ENCODE measurements at regions not wholly inside any gene's neighbourhood (a gene's known extent, or its start where the extent isn't known, plus 50 kb on each side); places are given as distances from the start of the nearest gene placed in this dataset.

DNA sequence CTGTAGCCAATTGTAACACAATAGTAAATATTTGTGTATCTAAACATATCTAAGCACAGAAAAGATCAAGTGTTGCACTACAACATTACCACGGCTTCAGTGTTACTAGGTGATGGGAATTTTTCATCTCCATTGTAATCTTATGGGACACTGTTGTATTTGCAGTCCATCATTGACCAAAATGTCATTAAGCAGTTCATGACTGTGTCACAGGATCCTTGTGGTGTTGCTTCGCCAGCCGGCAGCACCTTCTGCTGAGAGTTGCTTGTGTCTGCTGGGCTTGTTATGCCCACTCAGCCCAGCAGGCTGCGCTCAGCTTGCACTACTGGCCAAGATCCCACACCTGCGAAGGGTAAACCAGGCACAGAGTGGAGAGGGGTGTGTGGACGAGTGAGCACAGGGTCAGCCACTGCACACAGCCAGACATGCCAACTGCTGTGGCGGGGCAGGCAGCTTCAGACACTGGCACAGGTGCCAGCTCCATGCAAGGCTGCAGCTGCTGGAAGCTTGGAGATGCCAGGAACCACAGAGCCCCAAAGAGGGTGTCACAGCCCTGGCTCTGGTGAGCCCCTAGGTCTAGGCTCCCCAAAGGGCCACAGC, 273.7 kb downstream of the CETN3 start:
- DNase-seq (ENCODE audit: low read depth in 3 of 3, low spot score in 2 of 3), result no peak

DNA sequence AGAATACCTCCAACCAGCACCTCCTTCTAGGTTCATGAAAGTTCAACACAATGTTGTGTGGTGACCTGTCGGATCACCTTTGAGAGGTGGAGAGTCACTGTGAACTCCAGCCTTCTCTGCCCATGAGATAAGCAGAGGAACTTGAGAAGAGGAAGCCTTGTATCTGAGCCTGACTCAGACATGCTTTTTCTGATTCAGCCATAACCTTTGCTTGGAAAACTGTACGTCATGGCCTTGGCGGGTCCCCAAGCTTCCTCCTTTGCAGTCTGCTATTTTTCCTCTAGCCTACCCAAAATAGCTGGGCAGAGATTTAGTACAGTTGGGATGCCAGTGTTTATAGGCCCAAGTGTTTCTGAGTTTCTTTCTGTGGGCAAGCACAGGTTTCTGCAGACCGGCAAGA, 274.7 kb downstream of the CETN3 start:
- DNase-seq (ENCODE audit: low read depth in 3 of 3, low spot score in 2 of 3), result no peak

DNA sequence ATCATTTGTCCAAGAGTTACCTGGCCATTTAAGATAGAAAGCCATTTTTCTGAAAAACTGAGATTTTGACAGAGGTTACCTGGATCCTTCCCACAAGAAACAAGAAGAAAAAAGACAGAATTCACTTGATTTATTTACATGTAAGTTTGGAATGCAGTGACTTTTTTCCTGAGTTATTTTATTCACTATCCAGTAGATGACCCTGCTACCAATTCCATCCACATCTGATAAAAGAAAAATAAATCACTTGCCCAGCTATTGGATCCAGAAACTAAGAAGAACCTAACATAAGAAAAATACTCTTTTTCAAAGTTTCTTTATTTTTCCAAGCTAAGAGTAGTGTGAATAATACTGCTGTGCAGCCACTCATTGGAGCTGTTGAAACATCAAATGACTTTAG, 275.2 kb downstream of the CETN3 start:
- DNase-seq (ENCODE audit: low read depth in 3 of 3, low spot score in 2 of 3), result no peak

DNA sequence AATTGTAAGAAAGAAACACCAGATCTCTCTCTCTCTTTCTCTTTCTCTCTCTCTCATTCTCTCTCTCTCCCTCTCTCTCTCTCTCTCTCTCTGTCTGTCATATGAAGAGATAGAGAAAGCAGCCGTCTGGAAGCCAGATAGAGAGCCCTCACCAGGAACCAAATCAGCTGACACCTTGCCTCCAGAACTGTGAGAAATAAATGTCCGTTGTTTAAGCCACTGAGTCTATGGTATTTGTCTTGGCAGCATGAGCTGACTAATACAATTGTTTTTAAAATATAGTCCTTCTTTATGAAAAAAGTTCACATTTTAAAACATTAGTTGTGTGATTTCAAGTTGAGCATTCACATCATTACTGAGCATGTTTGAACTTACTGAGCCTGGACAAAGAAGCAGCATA, 275.6 kb downstream of the CETN3 start:
- no peak for DNase-seq (ENCODE audit: low read depth in 3 of 3, low spot score in 2 of 3)

DNA sequence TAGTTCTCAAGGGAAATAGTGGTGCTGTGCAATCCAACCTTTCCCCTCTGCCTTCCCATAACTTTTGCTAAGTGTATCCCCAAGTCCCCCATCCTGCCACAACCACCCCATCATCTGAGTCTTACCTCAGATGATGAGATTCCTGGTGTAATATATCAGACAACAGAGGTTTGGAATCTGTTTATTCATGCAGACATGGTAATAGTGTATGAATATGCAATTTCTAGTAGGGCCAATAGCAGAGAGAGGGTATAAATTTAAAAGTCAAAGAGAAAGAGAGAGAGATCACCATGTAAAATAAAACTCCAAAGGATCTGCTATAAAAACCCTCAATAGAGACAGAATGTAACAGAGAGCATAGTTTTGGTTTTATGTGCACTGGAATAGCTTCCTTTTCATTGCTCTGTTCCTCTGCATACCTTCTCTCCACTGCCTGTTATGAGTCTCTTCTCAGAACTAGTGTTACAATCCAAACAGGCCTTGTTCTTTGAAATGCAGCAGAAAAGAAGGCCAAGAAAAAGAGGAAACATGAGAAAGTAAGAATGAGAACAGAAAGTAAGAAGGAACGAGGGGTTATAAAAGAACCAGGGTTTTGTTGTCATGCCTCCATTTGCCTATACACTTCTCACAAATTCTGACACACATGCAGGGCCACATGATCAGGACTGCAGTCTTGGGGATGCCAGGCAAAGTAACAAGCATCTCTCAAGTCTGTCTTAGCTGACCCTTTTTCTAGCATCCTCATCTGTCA, 278.0 kb downstream of the CETN3 start:
- DNase-seq (ENCODE audit: low read depth in 3 of 3, low spot score in 2 of 3), result peak in 1 of 3 donors; percentile 12

DNA sequence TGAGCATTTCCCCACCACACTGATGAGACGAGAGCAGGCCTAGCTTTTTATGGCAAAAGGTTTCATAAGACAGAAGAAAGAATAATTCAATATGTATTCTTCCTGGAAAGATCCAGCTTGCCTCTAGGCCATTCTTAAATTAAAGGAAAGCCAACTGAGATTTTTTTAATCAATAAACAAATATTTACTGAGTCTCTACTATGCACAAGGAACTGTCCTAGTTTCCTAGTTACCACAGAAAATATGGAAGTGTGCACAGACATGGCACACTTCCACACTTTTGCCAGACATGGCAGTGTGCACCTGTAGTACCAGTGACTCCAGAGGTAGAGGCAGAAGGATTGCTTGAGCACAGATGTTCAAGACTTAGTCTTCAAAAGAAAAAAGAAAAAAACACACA, 281.0 kb downstream of the CETN3 start:
- DNase-seq (ENCODE audit: low read depth in 3 of 3, low spot score in 2 of 3), result no peak

DNA sequence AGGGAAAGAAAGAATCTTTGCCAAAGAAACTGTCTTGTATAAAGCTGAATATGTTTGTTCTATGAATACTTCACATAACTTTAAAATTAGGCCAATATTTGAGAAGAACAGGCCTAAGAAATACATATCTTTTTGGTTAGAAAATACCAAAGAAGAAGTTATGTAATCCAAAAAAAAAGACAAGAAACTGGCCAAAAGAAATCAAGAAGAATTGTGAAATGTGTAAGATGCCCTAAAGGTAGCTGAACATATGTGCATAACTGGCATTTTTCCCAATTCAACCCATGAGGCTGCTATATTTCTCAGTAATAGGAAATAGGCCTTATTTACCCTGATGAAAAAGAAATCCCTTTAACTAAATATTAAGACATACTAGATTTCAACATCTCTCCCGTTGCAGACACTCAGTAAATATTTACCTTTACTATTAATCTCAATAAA, 290.0 kb downstream of the CETN3 start:
- DNase-seq (ENCODE audit: low read depth in 3 of 3, low spot score in 2 of 3), result no peak

DNA sequence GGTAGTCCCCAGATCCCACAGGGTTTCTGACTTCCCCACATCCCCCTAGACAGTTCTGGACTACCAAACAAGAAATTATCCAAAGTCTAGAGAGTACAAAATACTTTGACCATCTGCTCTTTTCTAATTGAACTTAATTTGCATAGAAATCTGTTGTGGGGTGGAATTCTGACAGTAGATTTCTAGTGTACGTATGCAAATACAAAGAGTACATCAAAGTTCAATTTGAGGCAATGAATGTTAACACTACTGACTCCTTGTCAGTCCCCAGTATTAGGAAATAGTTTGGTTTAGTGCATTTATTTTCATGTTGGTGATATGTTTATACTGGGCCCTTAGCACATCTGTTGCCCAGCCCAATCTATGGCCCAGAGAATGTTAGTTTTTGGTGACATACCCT, 292.6 kb downstream of the CETN3 start:
- DNase-seq (ENCODE audit: low read depth in 3 of 3, low spot score in 2 of 3), result no peak

DNA sequence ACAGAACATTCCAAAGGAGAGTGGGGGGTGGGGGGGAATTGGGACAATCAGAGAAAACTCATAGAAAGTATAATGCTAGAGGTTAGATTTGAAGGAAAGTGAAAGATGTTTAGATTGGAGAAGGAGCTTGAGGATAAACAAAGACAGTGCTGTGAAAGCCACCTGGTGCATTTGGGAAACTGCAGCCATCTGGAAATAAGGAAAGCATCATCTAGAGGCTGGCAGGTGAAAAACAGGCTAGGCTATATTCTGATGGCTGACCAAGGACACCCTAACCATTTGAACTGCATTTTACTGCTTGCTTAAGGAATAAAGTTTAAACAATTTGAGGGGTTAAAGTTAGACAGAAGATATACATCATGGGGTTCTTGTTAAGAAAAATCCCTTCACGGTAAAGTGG, 296.4 kb downstream of the CETN3 start:
- no peak for DNase-seq (ENCODE audit: low read depth in 3 of 3, low spot score in 2 of 3)

DNA sequence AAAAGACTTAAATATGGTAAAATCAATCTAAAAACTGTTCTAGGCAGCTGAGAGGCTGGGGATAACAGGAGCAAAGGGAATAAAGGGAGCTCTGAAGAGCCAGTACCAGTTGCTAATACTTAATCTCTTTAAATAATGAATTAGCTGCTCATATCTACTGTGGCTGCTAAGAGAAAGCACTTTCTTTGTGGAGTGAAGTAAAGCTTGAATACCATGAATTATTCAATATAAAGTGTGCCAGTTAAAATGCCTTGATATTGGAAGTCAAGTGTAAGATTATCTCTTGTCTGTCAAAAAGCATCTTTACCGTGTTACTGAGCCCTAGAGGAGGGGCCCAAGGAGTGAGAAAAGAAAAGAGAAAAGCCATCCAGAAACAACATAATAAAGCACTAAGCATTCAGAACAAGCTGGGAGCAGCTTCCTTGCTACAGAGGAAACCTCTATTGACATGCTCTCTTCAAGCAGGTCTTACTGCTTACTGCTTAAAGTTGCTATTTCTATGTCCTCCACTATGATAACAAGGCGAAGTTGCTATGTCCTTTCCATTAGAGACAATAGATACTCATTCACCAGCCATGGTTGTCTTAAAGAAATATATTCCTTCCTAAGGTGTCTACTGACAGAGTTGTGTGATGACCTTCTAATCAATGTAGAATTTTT, 297.4 kb downstream of the CETN3 start:
- no peak for DNase-seq (ENCODE audit: low read depth in 3 of 3, low spot score in 2 of 3)

DNA sequence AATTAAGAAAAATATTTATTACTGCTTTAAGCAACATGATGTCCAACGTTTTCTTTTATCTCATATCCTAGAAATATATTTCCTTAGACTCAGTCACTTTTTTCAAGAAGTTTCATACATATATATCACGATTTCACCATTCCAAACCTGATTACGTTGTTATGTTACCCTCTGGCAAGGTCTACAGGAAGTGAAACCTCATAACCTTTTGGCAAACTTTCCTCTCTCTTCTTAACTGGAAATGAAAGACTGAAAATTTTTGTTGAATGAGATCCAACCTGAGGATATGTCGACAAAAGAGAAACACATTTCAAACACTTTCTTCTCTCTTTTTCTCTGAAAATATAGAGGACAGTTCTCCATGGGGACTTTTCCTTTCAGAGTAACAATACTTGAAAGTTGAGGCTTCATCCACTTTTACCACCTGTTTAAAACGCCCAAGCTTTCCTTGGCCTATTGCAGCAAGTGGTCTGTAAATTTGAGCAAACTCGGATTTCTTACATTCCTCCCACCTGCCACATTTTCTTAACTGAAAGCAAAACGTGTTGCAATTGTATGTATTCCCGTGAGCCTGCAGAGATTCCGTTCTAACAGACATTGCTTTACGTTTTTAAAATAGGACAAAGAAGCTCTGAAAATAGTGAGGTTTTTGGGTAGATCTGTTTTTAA, 298.1 kb downstream of the CETN3 start:
- no peak for DNase-seq (ENCODE audit: low read depth in 3 of 3, low spot score in 2 of 3)

DNA sequence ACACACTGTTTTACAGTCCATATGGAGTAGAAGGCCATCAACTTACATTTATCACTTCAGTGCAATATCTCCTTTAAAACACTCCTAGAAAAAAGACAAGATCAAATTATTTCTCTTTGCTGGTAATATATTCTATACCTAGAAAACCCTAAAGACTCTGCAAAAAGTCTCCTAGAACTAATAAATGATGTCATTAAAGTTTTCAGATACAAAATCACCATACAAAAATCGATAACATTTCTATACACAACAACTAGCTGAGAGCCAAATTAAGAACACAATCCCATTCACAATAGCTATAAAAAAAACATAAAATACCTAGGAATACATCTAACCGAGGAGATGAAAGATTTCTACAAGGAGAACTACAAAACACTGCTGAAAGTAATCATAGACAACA, 300.3 kb downstream of the CETN3 start:
- no peak for DNase-seq (ENCODE audit: low read depth in 3 of 3, low spot score in 2 of 3)

DNA sequence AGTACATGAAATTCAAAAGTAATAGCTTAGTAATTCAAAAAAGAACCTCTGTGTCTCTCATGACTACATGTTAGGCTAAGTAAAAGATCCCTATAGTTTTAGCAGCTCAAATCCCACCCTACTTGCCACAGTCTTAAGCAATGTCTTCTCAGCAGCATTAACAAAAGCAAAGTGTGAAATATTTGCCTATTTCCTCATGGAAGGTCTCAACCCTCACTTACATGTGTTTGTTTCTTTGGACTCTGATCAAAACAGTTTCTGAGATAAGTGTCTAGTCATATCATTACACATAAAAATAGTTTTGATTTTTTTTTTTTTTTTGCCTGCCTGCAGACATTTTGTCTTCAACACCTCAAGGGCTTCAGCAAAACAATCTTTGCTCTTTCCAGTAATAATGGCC, 310.5 kb downstream of the CETN3 start:
- DNase-seq (ENCODE audit: low read depth in 3 of 3, low spot score in 2 of 3), result no peak

DNA sequence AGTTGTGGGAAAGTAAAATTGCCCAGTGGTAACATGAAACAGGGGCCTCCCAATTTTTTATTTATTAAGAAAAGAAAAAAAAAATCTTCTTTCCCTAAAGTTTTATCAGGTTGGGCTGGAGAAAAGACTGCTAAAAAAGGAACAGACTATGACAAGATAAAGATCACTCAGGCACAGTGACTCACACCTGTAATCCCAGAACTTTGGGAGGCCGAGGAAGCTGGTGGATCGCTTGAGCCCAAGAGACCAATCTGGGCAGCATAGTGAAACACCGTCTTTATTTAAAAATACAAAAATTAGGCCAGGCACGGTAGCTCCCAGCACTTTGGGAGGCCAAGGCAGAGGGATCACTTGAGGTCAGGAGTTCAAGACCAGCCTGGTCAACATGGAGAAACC, 312.5 kb downstream of the CETN3 start:
- no peak for DNase-seq (ENCODE audit: low read depth in 3 of 3, low spot score in 2 of 3)

DNA sequence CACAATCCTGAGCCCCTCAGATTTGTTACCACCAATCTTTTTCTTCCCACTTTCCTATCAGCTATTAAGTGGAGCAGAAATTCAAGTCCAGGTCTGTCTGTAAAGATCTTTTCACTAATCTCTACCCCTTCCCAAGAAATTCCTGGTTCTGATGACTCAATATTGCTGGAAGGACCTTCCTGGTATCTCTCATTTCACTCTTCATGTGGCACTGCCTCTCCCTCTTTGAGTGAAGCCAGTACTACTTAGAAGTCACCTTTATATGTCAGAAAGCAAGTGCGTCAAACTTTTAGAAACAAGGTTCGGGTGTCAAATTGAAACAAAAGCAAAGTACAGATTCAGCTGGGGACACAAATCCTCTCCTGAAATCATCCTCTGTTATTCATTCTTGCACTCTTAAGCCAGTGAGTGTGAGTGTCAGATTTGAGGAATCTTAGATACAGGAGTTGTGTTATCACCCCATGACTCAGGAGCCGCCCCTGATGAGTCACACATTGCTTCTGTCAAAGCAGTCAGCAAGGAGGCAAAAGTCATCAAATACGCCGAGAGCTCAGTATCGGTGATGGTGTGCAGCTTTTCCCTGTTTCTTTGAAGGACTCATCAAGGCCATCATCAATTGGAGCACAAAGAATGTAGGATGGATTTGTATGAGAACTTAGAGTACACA, 313.0 kb downstream of the CETN3 start:
- no peak for DNase-seq (ENCODE audit: low read depth in 3 of 3, low spot score in 2 of 3)

DNA sequence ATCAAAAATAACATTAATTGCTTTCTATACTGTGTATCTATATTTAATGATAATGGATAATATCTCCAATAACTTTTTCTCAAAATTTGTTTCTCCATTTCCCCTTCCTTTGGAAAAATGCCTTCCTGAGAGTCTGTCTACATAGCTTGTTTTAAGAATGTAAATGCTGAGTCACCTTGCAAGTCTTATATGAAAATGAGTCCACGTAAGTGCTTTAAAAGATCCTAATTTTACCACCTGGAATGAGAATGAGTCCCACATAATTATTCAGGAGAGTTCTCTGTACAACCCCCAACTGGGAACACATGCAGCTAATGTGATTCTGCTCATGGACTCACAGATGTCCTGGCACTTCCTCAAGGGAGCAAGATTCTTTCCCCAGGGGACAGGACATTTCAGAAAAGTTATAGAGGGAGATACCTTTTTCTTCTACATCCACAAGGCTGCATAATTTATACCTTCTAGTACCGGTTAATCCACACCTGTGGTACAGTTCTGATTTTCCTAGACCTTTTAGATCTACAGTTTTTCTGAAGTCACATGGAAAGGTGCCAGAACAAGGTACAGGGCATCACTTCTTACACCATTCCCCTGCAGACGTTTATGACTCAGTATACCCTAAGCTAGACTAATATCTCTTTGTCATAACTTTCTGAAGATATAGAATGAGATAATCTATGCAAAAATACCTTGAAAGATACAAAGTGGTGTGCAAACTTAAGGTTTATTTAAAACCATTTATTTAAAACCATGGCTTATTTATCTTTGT, 314.1 kb downstream of the CETN3 start:
- DNase-seq (ENCODE audit: low read depth in 3 of 3, low spot score in 2 of 3), result no peak

DNA sequence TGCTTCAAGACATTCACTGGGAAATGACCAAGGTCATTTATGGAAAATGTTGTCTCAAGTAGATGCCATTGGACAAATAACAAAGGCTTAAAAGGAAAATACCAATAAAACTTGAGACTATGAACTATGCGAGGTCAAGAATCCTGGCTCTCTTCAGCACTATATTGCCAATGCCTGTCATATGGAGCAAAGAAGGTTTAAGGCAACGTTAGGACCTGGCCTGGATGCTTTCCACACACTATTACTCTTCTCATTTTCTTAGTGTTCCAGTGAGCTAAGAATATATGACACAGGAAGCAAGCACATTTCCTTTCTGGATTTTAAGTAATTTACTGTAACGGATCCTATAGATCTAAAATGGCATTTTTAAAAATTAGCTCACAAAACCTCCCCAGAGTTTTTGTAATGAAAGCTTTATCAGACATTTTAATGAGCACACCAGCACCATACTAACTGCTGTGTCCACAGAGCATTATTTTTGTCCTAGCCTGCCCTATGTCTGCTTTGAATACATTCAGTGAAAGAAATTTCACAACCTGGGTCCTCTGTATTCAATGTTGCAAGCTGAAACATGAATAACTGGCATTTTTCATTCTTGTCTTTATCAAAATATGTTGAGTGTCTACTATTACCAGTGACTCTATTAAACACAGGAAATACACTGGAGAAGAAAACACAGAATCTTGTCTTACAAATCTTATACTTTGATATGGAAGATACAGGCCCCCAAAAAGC, 315.6 kb downstream of the CETN3 start:
- peak in 2 of 3 donors; percentile 19 to 23 for DNase-seq (ENCODE audit: low read depth in 3 of 3, low spot score in 2 of 3)

DNA sequence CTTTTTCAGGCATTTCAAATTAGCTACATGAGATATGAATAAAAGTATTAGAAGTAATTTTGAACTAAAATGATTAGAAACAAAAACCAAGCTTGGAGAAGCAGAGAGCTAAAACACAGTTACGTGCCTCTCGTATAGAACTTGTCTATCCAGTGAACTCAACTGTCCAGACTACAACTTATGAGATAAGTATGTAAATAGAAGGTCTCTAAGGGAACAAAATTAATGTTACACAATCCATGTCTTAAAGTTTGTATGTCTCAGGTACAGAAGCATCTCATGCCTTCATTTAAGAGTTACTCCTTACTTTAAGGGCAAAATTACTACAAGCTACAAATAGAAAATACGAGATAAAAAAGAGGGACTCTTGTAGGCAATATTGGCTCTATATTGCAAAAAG, 316.8 kb downstream of the CETN3 start:
- DNase-seq (ENCODE audit: low read depth in 3 of 3, low spot score in 2 of 3), result no peak

DNA sequence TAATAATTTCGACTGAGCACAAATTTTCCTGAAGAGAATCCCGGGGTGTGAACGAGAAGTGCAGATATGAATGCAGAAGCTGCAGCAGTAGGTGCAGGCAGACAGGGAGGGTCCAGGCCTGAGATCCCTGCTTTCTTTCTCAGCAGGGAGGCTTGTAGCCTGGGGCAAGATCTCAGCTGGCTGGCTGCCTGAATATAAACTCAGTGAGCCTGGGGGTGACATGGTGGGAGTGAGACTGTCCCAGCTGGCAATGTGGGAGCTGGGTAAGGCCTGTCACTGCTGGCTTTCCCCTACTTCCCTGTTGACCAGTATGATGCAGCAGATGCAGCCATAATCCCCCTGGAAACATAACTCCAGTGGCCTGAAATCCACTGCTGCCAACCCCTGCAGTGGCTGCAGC, 325.2 kb downstream of the CETN3 start:
- no peak for DNase-seq (ENCODE audit: low read depth in 3 of 3, low spot score in 2 of 3)
